ENCODE measurements at regions not wholly inside any gene's neighbourhood (a gene's known extent, or its start where the extent isn't known, plus 50 kb on each side); places are given as distances from the start of the nearest gene placed in this dataset.

DNA sequence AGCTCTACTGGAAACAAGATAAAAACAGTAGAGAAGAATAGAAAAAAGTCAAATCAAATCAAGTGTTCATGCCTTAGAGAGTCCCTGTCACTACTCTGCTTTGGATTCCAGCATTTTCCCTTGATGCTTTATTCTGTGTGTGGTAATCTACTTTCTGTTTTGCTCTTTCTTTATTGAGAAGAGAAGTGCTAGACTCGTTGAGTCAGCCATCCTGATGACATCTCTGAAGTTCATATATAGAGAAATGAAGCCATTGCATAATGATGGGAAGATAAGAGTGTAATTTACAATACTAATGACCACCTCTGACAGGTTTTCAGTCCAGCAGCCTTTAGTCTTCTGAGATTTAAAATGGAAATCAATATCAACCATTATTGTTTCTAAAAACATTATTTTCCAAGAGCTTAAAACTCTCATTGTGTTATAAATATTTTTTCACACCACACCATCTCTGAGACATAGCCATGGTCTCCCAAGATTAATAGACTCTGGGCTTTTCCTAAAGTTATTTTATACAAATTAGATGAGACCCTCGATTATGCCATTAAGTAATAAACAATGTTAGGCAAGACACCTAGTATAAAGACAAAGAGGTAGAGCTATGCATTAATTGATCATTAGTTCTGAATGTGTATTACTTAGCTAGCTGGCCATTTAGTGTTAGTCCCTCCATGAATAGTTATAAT is 679.0 kb upstream of the ACVR2A start:
- no peaks in the 10 kb centered on the region for H3K9me3 ChIP-seq (ENCODE audit: low read length)
- ATAC-seq (no peak), DNase-seq (no peak)
- no TSS peak for BruUV-seq (replicated peaks)
- CTCF ChIA-PET = no interaction called here
- no peaks in the 10 kb centered on the region for H3K4me1 ChIP-seq (ENCODE audit: insufficient read depth, low read length)
- H3K9me2 ChIP-seq (replicated peaks; ENCODE audit: low read length) = no peaks in the 10 kb centered on the region
- intact Hi-C loops (cut with micrococcal nuclease) = no loop called here
- no peaks in the 10 kb centered on the region for H3K79me2 ChIP-seq (ENCODE audit: low read length)
- no peaks in the 10 kb centered on the region for H3K36me3 ChIP-seq (ENCODE audit: low read depth, low read length)
- TF ChIP-seq EZH2phosphoT487 (IDR thresholded peaks at IDR 0.05; ENCODE audit: borderline replicate concordance, low read length) (no peak), EZH2 (IDR thresholded peaks at IDR 0.05; ENCODE audit: low read length, unreplicated experiment) (no peak)
- TF ChIP-seq, protein P1, sequence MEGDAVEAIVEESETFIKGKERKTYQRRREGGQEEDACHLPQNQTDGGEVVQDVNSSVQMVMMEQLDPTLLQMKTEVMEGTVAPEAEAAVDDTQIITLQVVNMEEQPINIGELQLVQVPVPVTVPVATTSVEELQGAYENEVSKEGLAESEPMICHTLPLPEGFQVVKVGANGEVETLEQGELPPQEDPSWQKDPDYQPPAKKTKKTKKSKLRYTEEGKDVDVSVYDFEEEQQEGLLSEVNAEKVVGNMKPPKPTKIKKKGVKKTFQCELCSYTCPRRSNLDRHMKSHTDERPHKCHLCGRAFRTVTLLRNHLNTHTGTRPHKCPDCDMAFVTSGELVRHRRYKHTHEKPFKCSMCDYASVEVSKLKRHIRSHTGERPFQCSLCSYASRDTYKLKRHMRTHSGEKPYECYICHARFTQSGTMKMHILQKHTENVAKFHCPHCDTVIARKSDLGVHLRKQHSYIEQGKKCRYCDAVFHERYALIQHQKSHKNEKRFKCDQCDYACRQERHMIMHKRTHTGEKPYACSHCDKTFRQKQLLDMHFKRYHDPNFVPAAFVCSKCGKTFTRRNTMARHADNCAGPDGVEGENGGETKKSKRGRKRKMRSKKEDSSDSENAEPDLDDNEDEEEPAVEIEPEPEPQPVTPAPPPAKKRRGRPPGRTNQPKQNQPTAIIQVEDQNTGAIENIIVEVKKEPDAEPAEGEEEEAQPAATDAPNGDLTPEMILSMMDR (conservative IDR thresholded peaks at IDR 0.05; ENCODE audit: low read depth, low read length) = no peak
- H3K27me3 ChIP-seq (ENCODE audit: low read length) = no peaks in the 10 kb centered on the region
- H4K20me1 ChIP-seq (ENCODE audit: low read length) = no peaks in the 10 kb centered on the region
- H2AFZ ChIP-seq (ENCODE audit: low read length) = no peak overlapping the region
- H3K4me2 ChIP-seq (ENCODE audit: low read length) = no peak overlapping the region
- no peak overlapping the region for H3K4me3 ChIP-seq (ENCODE audit: low read length)
- H3K27ac ChIP-seq (ENCODE audit: low read length) = no peak overlapping the region
- POLR2A ChIA-PET (ENCODE audit: unreplicated experiment) = no interaction called here
- no peak overlapping the region for H3K9ac ChIP-seq (ENCODE audit: low read length)
- H3F3A ChIP-seq (ENCODE audit: low read length, unreplicated experiment) = no peaks in the 10 kb centered on the region

DNA sequence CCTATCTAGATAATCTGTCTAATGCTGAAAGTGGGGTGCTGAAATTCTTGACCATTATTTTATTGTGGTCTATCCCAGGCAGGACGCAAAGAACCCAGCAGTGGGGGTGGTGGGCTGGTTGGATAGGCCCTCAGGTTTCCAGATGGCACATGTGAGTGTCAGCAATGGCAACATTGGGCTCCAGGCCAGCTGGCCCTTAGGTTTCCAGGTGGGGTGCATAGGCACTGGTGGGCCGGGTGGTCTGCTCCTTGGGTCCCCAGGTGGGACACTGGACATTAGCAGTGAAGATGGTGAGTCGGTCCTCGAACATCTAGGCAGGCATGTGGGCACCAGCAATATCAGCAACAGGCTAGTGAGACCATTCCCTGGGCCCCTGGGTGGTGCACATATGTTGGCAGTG is 680.3 kb upstream of the ACVR2A start:
- no peaks in the 10 kb centered on the region for H3K27me3 ChIP-seq (ENCODE audit: low read length)
- TF ChIP-seq, protein P1 (conservative IDR thresholded peaks at IDR 0.05; ENCODE audit: low read depth, low read length) = no peak
- TF ChIP-seq EZH2phosphoT487 (IDR thresholded peaks at IDR 0.05; ENCODE audit: borderline replicate concordance, low read length) (no peak), EZH2 (IDR thresholded peaks at IDR 0.05; ENCODE audit: low read length, unreplicated experiment) (no peak)
- no peak overlapping the region for H3K4me2 ChIP-seq (ENCODE audit: low read length)
- H3K9ac ChIP-seq (ENCODE audit: low read length) = no peak overlapping the region
- ChIA-PET POLR2A (ENCODE audit: unreplicated experiment) (no interaction called here), CTCF (no interaction called here)
- H3F3A ChIP-seq (ENCODE audit: low read length, unreplicated experiment) = no peaks in the 10 kb centered on the region
- H3K79me2 ChIP-seq (ENCODE audit: low read length) = no peaks in the 10 kb centered on the region
- H3K9me2 ChIP-seq (replicated peaks; ENCODE audit: low read length) = no peaks in the 10 kb centered on the region
- H4K20me1 ChIP-seq (ENCODE audit: low read length) = no peaks in the 10 kb centered on the region
- intact Hi-C loops (cut with micrococcal nuclease) = no loop called here
- DNase-seq (no peak), ATAC-seq (no peak)
- no peak overlapping the region for H2AFZ ChIP-seq (ENCODE audit: low read length)
- no peaks in the 10 kb centered on the region for H3K36me3 ChIP-seq (ENCODE audit: low read depth, low read length)
- no peaks in the 10 kb centered on the region for H3K9me3 ChIP-seq (ENCODE audit: low read length)
- H3K4me1 ChIP-seq (ENCODE audit: insufficient read depth, low read length) = no peaks in the 10 kb centered on the region
- BruUV-seq (replicated peaks) = no TSS peak
- no peak overlapping the region for H3K27ac ChIP-seq (ENCODE audit: low read length)
- H3K4me3 ChIP-seq (ENCODE audit: low read length) = no peak overlapping the region

GRCh38 chr2:147161746-147162145 is 683.1 kb upstream of the ACVR2A start:
- H3K79me2 ChIP-seq (ENCODE audit: low read length) = no peaks in the 10 kb centered on the region
- no peaks in the 10 kb centered on the region for H3K4me1 ChIP-seq (ENCODE audit: insufficient read depth, low read length)
- H2AFZ ChIP-seq (ENCODE audit: low read length) = no peak overlapping the region
- no peak for DNase-seq
- no peaks in the 10 kb centered on the region for H3K36me3 ChIP-seq (ENCODE audit: low read depth, low read length)
- H3K9ac ChIP-seq (ENCODE audit: low read length) = no peak overlapping the region
- H3K9me3 ChIP-seq (ENCODE audit: low read length) = no peaks in the 10 kb centered on the region
- ATAC-seq = no peak
- POLR2A ChIA-PET (ENCODE audit: unreplicated experiment) = no interaction called here
- H3K4me3 ChIP-seq (ENCODE audit: low read length) = no peak overlapping the region
- CTCF ChIA-PET = no interaction called here
- intact Hi-C loops (cut with micrococcal nuclease) = no loop called here
- no peaks in the 10 kb centered on the region for H3K27me3 ChIP-seq (ENCODE audit: low read length)
- H3K27ac ChIP-seq (ENCODE audit: low read length) = no peak overlapping the region
- no peaks in the 10 kb centered on the region for H3F3A ChIP-seq (ENCODE audit: low read length, unreplicated experiment)
- H3K9me2 ChIP-seq (replicated peaks; ENCODE audit: low read length) = no peaks in the 10 kb centered on the region
- BruUV-seq (replicated peaks) = no TSS peak
- TF ChIP-seq EZH2phosphoT487 (IDR thresholded peaks at IDR 0.05; ENCODE audit: borderline replicate concordance, low read length) (no peak), EZH2 (IDR thresholded peaks at IDR 0.05; ENCODE audit: low read length, unreplicated experiment) (no peak)
- TF ChIP-seq, protein P1 (conservative IDR thresholded peaks at IDR 0.05; ENCODE audit: low read depth, low read length) = no peak
- H3K4me2 ChIP-seq (ENCODE audit: low read length) = no peak overlapping the region
- no peaks in the 10 kb centered on the region for H4K20me1 ChIP-seq (ENCODE audit: low read length)

All from PC-3 (cell line).